Naive thymus-derived CD8-positive, alpha-beta T cell (primary cell): ENCODE measurements at regions not wholly inside any gene's neighbourhood (a gene's known extent, or its start where the extent isn't known, plus 50 kb on each side); places are given as distances from the start of the nearest gene placed in this dataset.
A peak's percentile ranks its signal among the peaks of the same experiment; 100 is the strongest.

ENCODE experiments used
- ATAC-seq, 2 donors: fragments of 150-1000 bp; cut with Tn5 transposase in 1 of 2; sonication (Bioruptor Pico), chemical (Tn5 transposase) in 1 of 2; 1 replicate in 1 of 2; 2 replicates in 1 of 2; pipeline ENCODE4 v1.10.0; 2021; ENCODE audit warnings: mild to moderate bottlenecking in 2 of 2, moderate library complexity in 2 of 2
- POLR2A ChIA-PET: fragments of 350-600 bp; sonication (Branson Sonifier 250); formaldehyde crosslinking; loops from one replicate; lab custom pipeline; 2021; ENCODE audit warnings: antibody characterized with exemption; lab: Charles Lee
- DNase-seq, 10 donors: peaks; one replicate each; pipeline versions ENCODE4 v3.0.0 to v3.0.0-alpha.2; 2020 to 2022
- H3K27ac Mint-ChIP-seq, 10 donors: one replicate each; pipeline ENCODE4 v1.8.0; 2020 to 2022; ENCODE audit warnings: mild to moderate bottlenecking in 10 of 10, mixed read lengths in 10 of 10, moderate library complexity in 4 of 10, inconsistent platforms in 1 of 10
- H3K27me3 Mint-ChIP-seq, 5 donors: one replicate each; pipeline ENCODE4 v1.8.0; 2021 to 2022; ENCODE audit warnings: mixed read lengths in 5 of 5
- H3K36me3 Mint-ChIP-seq, 3 donors: one replicate each; pipeline ENCODE4 v1.8.0; 2020 to 2022; ENCODE audit warnings: mixed read lengths in 3 of 3, mild to moderate bottlenecking in 2 of 3, inconsistent platforms in 1 of 3
- H3K4me1 Mint-ChIP-seq, 4 donors: one replicate each; pipeline ENCODE4 v1.8.0; 2021 to 2022; ENCODE audit warnings: mixed read lengths in 4 of 4
- H3K4me3 Mint-ChIP-seq, 10 donors: one replicate each; pipeline ENCODE4 v1.8.0; 2020 to 2022; ENCODE audit warnings: mild to moderate bottlenecking in 10 of 10, mixed read lengths in 10 of 10, moderate library complexity in 6 of 10, inconsistent platforms in 1 of 10
- H3K9me3 Mint-ChIP-seq, 9 donors: one replicate each; pipeline ENCODE4 v1.8.0; 2020 to 2022; ENCODE audit warnings: mixed read lengths in 9 of 9, mild to moderate bottlenecking in 3 of 9, inconsistent platforms in 1 of 9, moderate library complexity in 1 of 9

- POLR2A ChIA-PET = interaction anchor here (0.6 kb wide), 1 partner anchor 190 kb away, joined by 5 read pairs; no protein-coding TSS in a partner anchor
- H3K27ac Mint-ChIP-seq = no peak overlapping the region
- H3K9me3 Mint-ChIP-seq = no peaks in the 10 kb centered on the region
- H3K4me3 Mint-ChIP-seq = no peak overlapping the region
- DNase-seq (no peak), ATAC-seq (no peak)
- peaks cover 12 to 27% (median 24%) of the 10 kb centered on the region in 4 donors for H3K4me1 Mint-ChIP-seq
- no peaks in the 10 kb centered on the region for H3K36me3 Mint-ChIP-seq
- no peaks in the 10 kb centered on the region for H3K27me3 Mint-ChIP-seq
Measured at GRCh38 chr13:30125422-30126073, 181.8 kb downstream of the KATNAL1 start.

GRCh38 chr13:30124131-30124768 lies 183.1 kb downstream of the KATNAL1 start:
- H3K4me1 Mint-ChIP-seq = peaks cover 23 to 40% (median 37%) of the 10 kb centered on the region in 4 donors
- H3K27ac Mint-ChIP-seq = peak overlapping the region in 1 of 10 donors; percentile 52
- H3K9me3 Mint-ChIP-seq = no peaks in the 10 kb centered on the region
- DNase-seq = no peak
- no peaks in the 10 kb centered on the region for H3K36me3 Mint-ChIP-seq
- H3K27me3 Mint-ChIP-seq = no peaks in the 10 kb centered on the region
- ATAC-seq = no peak
- H3K4me3 Mint-ChIP-seq = no peak overlapping the region
- POLR2A ChIA-PET = no interaction called here

GRCh38 chr13:30123575-30123974 lies 183.8 kb downstream of the KATNAL1 start:
- Mint-ChIP-seq H3K9me3 (no peaks in the 10 kb centered on the region), H3K4me1 (peaks cover 26 to 44% (median 39%) of the 10 kb centered on the region in 4 donors), H3K4me3 (no peak overlapping the region), H3K36me3 (no peaks in the 10 kb centered on the region), H3K27ac (peak overlapping the region in 1 of 10 donors; percentile 4), H3K27me3 (no peaks in the 10 kb centered on the region)
- ATAC-seq = no peak
- POLR2A ChIA-PET = interaction anchor here (1.2 kb wide), 1 partner anchor 259 kb away, joined by 3 read pairs; no protein-coding TSS in a partner anchor
- no peak for DNase-seq

GRCh38 chr13:30121666-30122065 lies 185.7 kb downstream of the KATNAL1 start:
- ATAC-seq (peak in 1 of 2 donors; percentile 49), DNase-seq (no peak)
- Mint-ChIP-seq H3K27me3 (no peaks in the 10 kb centered on the region), H3K9me3 (no peaks in the 10 kb centered on the region), H3K4me3 (no peak overlapping the region), H3K27ac (no peak overlapping the region), H3K36me3 (no peaks in the 10 kb centered on the region), H3K4me1 (peaks cover 26 to 49% (median 42%) of the 10 kb centered on the region in 4 donors)
- POLR2A ChIA-PET = interaction anchor here (1.1 kb wide), 1 partner anchor 272 kb away, joined by 3 read pairs; no protein-coding TSS in a partner anchor

- no peaks in the 10 kb centered on the region for H3K27me3 Mint-ChIP-seq
- H3K27ac Mint-ChIP-seq = no peak overlapping the region
- H3K4me1 Mint-ChIP-seq = peaks cover 26 to 49% (median 42%) of the 10 kb centered on the region in 4 donors
- ATAC-seq (no peak), DNase-seq (no peak)
- POLR2A ChIA-PET = interaction anchor here (1.1 kb wide), 1 partner anchor 271 kb away, joined by 3 read pairs; no protein-coding TSS in a partner anchor
- H3K4me3 Mint-ChIP-seq = no peak overlapping the region
- no peaks in the 10 kb centered on the region for H3K36me3 Mint-ChIP-seq
- no peaks in the 10 kb centered on the region for H3K9me3 Mint-ChIP-seq
Measured at GRCh38 chr13:30121244-30121643, 186.1 kb downstream of the KATNAL1 start.

- DNase-seq (no peak), ATAC-seq (peak in 1 of 2 donors; percentile 31)
- Mint-ChIP-seq H3K27me3 (no peaks in the 10 kb centered on the region), H3K4me1 (peaks cover 26 to 50% (median 42%) of the 10 kb centered on the region in 4 donors), H3K9me3 (no peaks in the 10 kb centered on the region), H3K4me3 (peak overlapping the region in 1 of 10 donors; percentile 34), H3K27ac (peak overlapping the region in 4 of 10 donors; percentile 7 to 55 (median 39)), H3K36me3 (no peaks in the 10 kb centered on the region)
- POLR2A ChIA-PET = interaction anchor here (0.6 kb wide), 2 partner anchors 228 to 513 kb away, joined by 4 to 9 read pairs; no protein-coding TSS in a partner anchor
Measured at GRCh38 chr13:30120133-30120822, 187.1 kb downstream of the KATNAL1 start.

- H3K27ac Mint-ChIP-seq = peak overlapping the region; percentile 0 to 68 (median 26)
- ATAC-seq = peak in 1 of 2 donors; percentile 56
- POLR2A ChIA-PET = interaction anchor here (0.9 kb wide), 1 partner anchor 24 kb away, joined by 3 read pairs; no protein-coding TSS in a partner anchor
- no peaks in the 10 kb centered on the region for H3K27me3 Mint-ChIP-seq
- DNase-seq = peak in 6 of 10 donors; percentile 12 to 54 (median 34)
- H3K36me3 Mint-ChIP-seq = no peaks in the 10 kb centered on the region
- peaks cover 30 to 55% (median 45%) of the 10 kb centered on the region in 4 donors for H3K4me1 Mint-ChIP-seq
- H3K9me3 Mint-ChIP-seq = no peaks in the 10 kb centered on the region
- H3K4me3 Mint-ChIP-seq = peak overlapping the region; percentile 0 to 62 (median 36)
Measured at GRCh38 chr13:30119476-30119875, 187.9 kb downstream of the KATNAL1 start.

- Mint-ChIP-seq H3K36me3 (no peaks in the 10 kb centered on the region), H3K27me3 (no peaks in the 10 kb centered on the region), H3K27ac (no peak overlapping the region), H3K4me1 (peaks cover 33 to 47% (median 46%) of the 10 kb centered on the region in 4 donors), H3K4me3 (no peak overlapping the region), H3K9me3 (no peaks in the 10 kb centered on the region)
- ATAC-seq (no peak), DNase-seq (no peak)
- POLR2A ChIA-PET = interaction anchor here (4.9 kb wide), 1 partner anchor 179 kb away, joined by 39 read pairs; no protein-coding TSS in a partner anchor
Measured at GRCh38 chr13:30116379-30116778, 191.0 kb downstream of the KATNAL1 start.

GRCh38 chr13:30115257-30115600 lies 192.1 kb downstream of the KATNAL1 start:
- Mint-ChIP-seq H3K4me1 (peaks cover 26 to 36% (median 35%) of the 10 kb centered on the region in 4 donors), H3K27me3 (no peaks in the 10 kb centered on the region), H3K4me3 (peak overlapping the region; percentile 53 to 87 (median 78)), H3K9me3 (no peaks in the 10 kb centered on the region), H3K36me3 (no peaks in the 10 kb centered on the region), H3K27ac (peak overlapping the region in 6 of 10 donors; percentile 27 to 89 (median 66))
- POLR2A ChIA-PET = interaction anchor here (0.5 to 4.9 kb wide), 8 partner anchors 162 to 347 kb away, joined by 3 to 39 read pairs (median 7); partner anchors contain the start of gene UBL3
- DNase-seq = no peak
- ATAC-seq = no peak

- ATAC-seq = peak; percentile 93 to 95
- no peaks in the 10 kb centered on the region for H3K36me3 Mint-ChIP-seq
- POLR2A ChIA-PET = interaction anchor here (0.5 to 4.9 kb wide), 9 partner anchors 161 to 348 kb away, joined by 3 to 39 read pairs (median 4); partner anchors contain the start of gene UBL3
- H3K4me1 Mint-ChIP-seq = peaks cover 21 to 31% (median 30%) of the 10 kb centered on the region in 4 donors
- peak overlapping the region; percentile 78 to 91 (median 84) for H3K4me3 Mint-ChIP-seq
- H3K27ac Mint-ChIP-seq = peak overlapping the region in 9 of 10 donors; percentile 27 to 89 (median 63)
- no peaks in the 10 kb centered on the region for H3K27me3 Mint-ChIP-seq
- DNase-seq = peak; percentile 81 to 94 (median 92)
- H3K9me3 Mint-ChIP-seq = no peaks in the 10 kb centered on the region
Measured at GRCh38 chr13:30114571-30115256, 192.6 kb downstream of the KATNAL1 start.

GRCh38 chr13:30113983-30114570 lies 193.3 kb downstream of the KATNAL1 start:
- H3K4me1 Mint-ChIP-seq = peaks cover 15 to 24% (median 23%) of the 10 kb centered on the region in 4 donors
- H3K36me3 Mint-ChIP-seq = no peaks in the 10 kb centered on the region
- DNase-seq = peak in 1 of 10 donors; percentile 64
- peak overlapping the region in 9 of 10 donors; percentile 9 to 84 (median 41) for H3K27ac Mint-ChIP-seq
- no peaks in the 10 kb centered on the region for H3K27me3 Mint-ChIP-seq
- peak overlapping the region; percentile 78 to 91 (median 84) for H3K4me3 Mint-ChIP-seq
- ATAC-seq = no peak
- POLR2A ChIA-PET = interaction anchor here (1.3 to 4.9 kb wide), 7 partner anchors 160 to 348 kb away, joined by 3 to 39 read pairs (median 10); partner anchors contain the start of gene UBL3
- H3K9me3 Mint-ChIP-seq = no peaks in the 10 kb centered on the region
